HCT116 (cell line): ENCODE measurements at regions not wholly inside any gene's neighbourhood (a gene's known extent, or its start where the extent isn't known, plus 50 kb on each side); places are given as distances from the start of the nearest gene placed in this dataset.

Source experiments
- ATAC-seq: fragments of 200-7000 bp; cut with Tn5 transposase; 2 replicates; pipeline ENCODE4 v1.9.1; 2020; ENCODE audit warnings: mild to moderate bottlenecking, moderate library complexity
- BruUV-seq: library from RNA; stranded (reverse); fragments of 400-500 nt; replicated peaks from 2 replicates; lab custom pipeline; 2021; lab: Mats Ljungman, UMichigan
- CTCF ChIA-PET: fragments of 300-600 bp; sonication (Branson Sonifier 250); formaldehyde crosslinking; loops from one replicate; lab custom pipeline; 2021; ENCODE audit warnings: antibody characterized with exemption; lab: Charles Lee
- POLR2A ChIA-PET: fragments of 300-600, 350-600 bp; sonication (Branson Sonifier 250); formaldehyde crosslinking; loops from one replicate; lab custom pipeline; 2021; ENCODE audit warnings: antibody characterized with exemption; lab: Charles Lee
- RAD21 ChIA-PET, 2 experiments: fragments of 300-600 bp; sonication (Branson Sonifier 250); formaldehyde crosslinking; loops; one replicate each; lab custom pipeline; 2023; ENCODE audit warnings: low total read pairs in 2 of 2; ENCODE audit not compliant: uncharacterized antibody in 2 of 2, unreplicated experiment in 2 of 2, low non-redundant PET in 1 of 2; lab: Charles Lee
- DNase-seq: peaks from one replicate; pipeline ENCODE4 v3.0.0-alpha.2; 2010; ENCODE audit warnings: low read depth, low spot score
- H2AFZ ChIP-seq: fragments of 200-600 bp; shearing (Covaris generic), sonication (generic); 2 replicates; pipeline ENCODE4 v1.6.1; 2017; ENCODE audit warnings: low read depth, mixed run types, mixed read lengths, antibody characterized with exemption, low read length; ENCODE audit not compliant: poor library complexity, severe bottlenecking
- H3K27ac ChIP-seq: 2 replicates; pipeline ENCODE4 v1.5.1; 2012; ENCODE audit warnings: low read depth, low read length
- H3K27me3 ChIP-seq: fragments of 200-600 bp; sonication (generic); 2 replicates; pipeline ENCODE4 v1.6.1; 2016; ENCODE audit warnings: mixed run types, low read length, mixed read lengths; ENCODE audit not compliant: insufficient read depth
- H3K36me3 ChIP-seq, 2 experiments: fragments of 200-500 bp in 1 of 2; fragments of 200-600 bp in 1 of 2; sonication (Bioruptor generic) in 1 of 2; sonication (generic) in 1 of 2; 2 replicates each; pipeline versions ENCODE4 v1.5.1 to v1.6.1; 2014 to 2016; ENCODE audit warnings: low read length in 2 of 2, inconsistent platforms in 1 of 2, mixed read lengths in 1 of 2, mixed run types in 1 of 2; ENCODE audit not compliant: insufficient read depth in 2 of 2, control insufficient read depth in 1 of 2
- H3K4me1 ChIP-seq, 2 experiments: fragments of 200-600 bp in 1 of 2; sonication (generic) in 1 of 2; 2 replicates each; pipeline versions ENCODE4 v1.5.1 to v1.6.1; 2012 to 2017; ENCODE audit warnings: low read length in 2 of 2, inconsistent platforms in 1 of 2, mild to moderate bottlenecking in 1 of 2, mixed read lengths in 1 of 2, mixed run types in 1 of 2, moderate library complexity in 1 of 2; ENCODE audit not compliant: insufficient read depth in 2 of 2, control insufficient read depth in 1 of 2
- H3K4me2 ChIP-seq: fragments of 200-600 bp; sonication (generic); 2 replicates; pipeline ENCODE4 v1.6.1; 2017; ENCODE audit warnings: mixed run types, low read length, mixed read lengths
- H3K4me3 ChIP-seq, 2 experiments: fragments of 200-600 bp in 1 of 2; sonication (generic) in 1 of 2; replicated peaks in 1 of 2; 2 replicates each; pipeline ENCODE4 v1.5.1; 2011 to 2016; ENCODE audit warnings: low read length in 2 of 2, control low read depth in 1 of 2, low read depth in 1 of 2, mild to moderate bottlenecking in 1 of 2, mixed read lengths in 1 of 2, mixed run types in 1 of 2
- H3K79me2 ChIP-seq: fragments of 200-600 bp; sonication (generic); 2 replicates; pipeline ENCODE4 v1.6.1; 2017; ENCODE audit warnings: mild to moderate bottlenecking, mixed run types, low read length, moderate library complexity, mixed read lengths; ENCODE audit not compliant: insufficient read depth
- H3K9ac ChIP-seq: fragments of 200-600 bp; sonication (generic); 2 replicates; pipeline ENCODE4 v1.6.1; 2016; ENCODE audit warnings: low read length, mixed read lengths
- H3K9me2 ChIP-seq: fragments of 200-600 bp; sonication (generic), shearing (Covaris generic); 2 replicates; pipeline ENCODE4 v1.6.1; 2017; ENCODE audit warnings: mixed run types, mild to moderate bottlenecking, moderate library complexity; ENCODE audit not compliant: insufficient read depth
- H3K9me3 ChIP-seq, 2 experiments: fragments of 200-500 bp in 1 of 2; fragments of 200-600 bp in 1 of 2; sonication (Bioruptor generic) in 1 of 2; sonication (generic) in 1 of 2; 2 replicates each; pipeline ENCODE4 v1.6.1; 2014 to 2017; ENCODE audit warnings: low read length in 2 of 2, mixed read lengths in 2 of 2, inconsistent platforms in 1 of 2, low read depth in 1 of 2, mild to moderate bottlenecking in 1 of 2, mixed run types in 1 of 2, moderate library complexity in 1 of 2; ENCODE audit not compliant: control insufficient read depth in 1 of 2, insufficient read depth in 1 of 2
- H4K20me1 ChIP-seq: fragments of 200-600 bp; sonication (generic), shearing (Covaris generic); 2 replicates; pipeline ENCODE4 v1.6.1; 2017; ENCODE audit warnings: mixed run types, mild to moderate bottlenecking, moderate library complexity; ENCODE audit not compliant: insufficient read depth
- CBX3 ChIP-seq: IDR thresholded peaks from 2 replicates; pipeline ENCODE4 v1.6.1; 2012; ENCODE audit warnings: low read depth
- ELF1 ChIP-seq: IDR thresholded peaks from 2 replicates; pipeline ENCODE4 v1.6.1; 2012; ENCODE audit warnings: low read depth, borderline replicate concordance
- SIN3A ChIP-seq: IDR thresholded peaks from 2 replicates; pipeline ENCODE4 v1.6.1; 2012; ENCODE audit warnings: low read depth
- SP1 ChIP-seq: IDR thresholded peaks from 2 replicates; pipeline ENCODE4 v1.6.1; 2012; ENCODE audit warnings: low read depth
- ZFX ChIP-seq: fragments of 450-650 bp; IDR thresholded peaks from 2 replicates; pipeline ENCODE4 v1.6.1; 2017
- ZNF274 ChIP-seq: fragments of 200-500 bp; sonication (Bioruptor generic); IDR thresholded peaks from 2 replicates; pipeline ENCODE4 v1.6.1; 2014; ENCODE audit warnings: mild to moderate bottlenecking, low read depth, low read length, inconsistent platforms
- intact Hi-C: fragments of 100-400 bp; cut with micrococcal nuclease; formaldehyde crosslinking; loops from 2 replicates; pipeline ENCODE4 v1.10.0; 2022
- TF ChIP-seq, protein P1 (sequence below): IDR thresholded peaks from 2 replicates; pipeline ENCODE4 v1.6.1; 2011; ENCODE audit warnings: mild to moderate bottlenecking, low read length, moderate library complexity; ENCODE audit not compliant: insufficient replicate concordance; ENCODE audit errors: extremely low read depth
- TF ChIP-seq, protein P2 (sequence below): IDR thresholded peaks from 2 replicates; pipeline ENCODE4 v1.6.1; 2012
- TF ChIP-seq, protein P3 (sequence below): IDR thresholded peaks from 2 replicates; pipeline ENCODE4 v1.6.1; 2012

DNA sequence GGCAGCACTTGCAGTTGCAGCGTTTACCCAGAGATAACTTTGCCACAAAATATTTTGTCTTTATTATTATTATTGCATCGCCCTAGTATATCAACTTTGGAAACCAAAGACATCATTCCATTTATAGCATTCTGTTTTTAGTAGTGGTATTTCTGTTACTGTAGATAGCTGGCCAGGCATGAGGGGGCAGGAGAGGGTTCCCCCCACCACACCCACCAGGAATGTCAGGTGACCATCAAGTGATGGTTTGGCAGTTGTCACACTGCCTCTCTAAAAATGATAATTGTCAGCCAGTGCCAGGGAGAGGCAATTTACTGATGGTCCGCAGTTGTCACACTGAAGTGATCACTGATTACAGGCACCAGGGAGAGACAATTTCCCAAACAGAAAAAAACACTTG is 135.6 kb downstream of the TSEN15 start (continued):
- no peak for TF ChIP-seq SIN3A
- TF ChIP-seq, protein P1, sequence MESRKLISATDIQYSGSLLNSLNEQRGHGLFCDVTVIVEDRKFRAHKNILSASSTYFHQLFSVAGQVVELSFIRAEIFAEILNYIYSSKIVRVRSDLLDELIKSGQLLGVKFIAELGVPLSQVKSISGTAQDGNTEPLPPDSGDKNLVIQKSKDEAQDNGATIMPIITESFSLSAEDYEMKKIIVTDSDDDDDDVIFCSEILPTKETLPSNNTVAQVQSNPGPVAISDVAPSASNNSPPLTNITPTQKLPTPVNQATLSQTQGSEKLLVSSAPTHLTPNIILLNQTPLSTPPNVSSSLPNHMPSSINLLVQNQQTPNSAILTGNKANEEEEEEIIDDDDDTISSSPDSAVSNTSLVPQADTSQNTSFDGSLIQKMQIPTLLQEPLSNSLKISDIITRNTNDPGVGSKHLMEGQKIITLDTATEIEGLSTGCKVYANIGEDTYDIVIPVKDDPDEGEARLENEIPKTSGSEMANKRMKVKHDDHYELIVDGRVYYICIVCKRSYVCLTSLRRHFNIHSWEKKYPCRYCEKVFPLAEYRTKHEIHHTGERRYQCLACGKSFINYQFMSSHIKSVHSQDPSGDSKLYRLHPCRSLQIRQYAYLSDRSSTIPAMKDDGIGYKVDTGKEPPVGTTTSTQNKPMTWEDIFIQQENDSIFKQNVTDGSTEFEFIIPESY: no peak
- no peak for TF ChIP-seq CBX3
- TF ChIP-seq, protein P2, sequence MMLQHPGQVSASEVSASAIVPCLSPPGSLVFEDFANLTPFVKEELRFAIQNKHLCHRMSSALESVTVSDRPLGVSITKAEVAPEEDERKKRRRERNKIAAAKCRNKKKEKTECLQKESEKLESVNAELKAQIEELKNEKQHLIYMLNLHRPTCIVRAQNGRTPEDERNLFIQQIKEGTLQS: no peak
- TF ChIP-seq ZFX: no peak
- no peak for TF ChIP-seq ZNF274
- no peak for TF ChIP-seq SP1
- TF ChIP-seq ELF1: no peak
- TF ChIP-seq, all 23 proteins: peak for 0

DNA sequence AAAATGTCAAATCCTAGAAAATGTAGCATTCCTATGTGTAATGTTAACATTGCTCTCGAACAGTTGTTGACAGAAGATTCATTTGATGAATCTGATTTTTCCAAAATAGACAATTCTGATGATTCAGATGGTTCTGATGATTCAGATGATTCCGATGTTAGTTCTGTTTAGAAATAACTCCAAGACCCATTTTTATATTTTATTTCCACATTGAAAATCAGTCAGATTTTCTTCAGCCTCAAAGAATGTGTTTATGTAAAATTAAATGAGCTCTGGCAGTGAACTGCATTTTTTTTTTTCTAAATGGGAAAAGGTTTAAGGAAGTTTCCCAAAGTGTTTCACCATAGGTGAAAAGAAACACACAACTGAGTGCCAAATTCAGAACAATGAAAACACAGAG is 136.5 kb downstream of the TSEN15 start:
- intact Hi-C loops: no loop called here
- no peaks in the 10 kb centered on the region for H3K9me2 ChIP-seq
- H3K4me3 ChIP-seq: no peak overlapping the region
- no peak overlapping the region for H2AFZ ChIP-seq
- no peak overlapping the region for H3K9ac ChIP-seq
- no TSS peak for BruUV-seq
- ChIA-PET RAD21 (no interaction called here), CTCF (no interaction called here), POLR2A (no interaction called here)
- H3K9me3 ChIP-seq: no peaks in the 10 kb centered on the region
- no peaks in the 10 kb centered on the region for H3K4me1 ChIP-seq
- DNase-seq (no peak), ATAC-seq (no peak)
- no peak overlapping the region for H3K4me2 ChIP-seq
- no peaks in the 10 kb centered on the region for H3K79me2 ChIP-seq
- H4K20me1 ChIP-seq: no peaks in the 10 kb centered on the region
- H3K27ac ChIP-seq: no peak overlapping the region
- no peaks in the 10 kb centered on the region for H3K27me3 ChIP-seq
- no peaks in the 10 kb centered on the region for H3K36me3 ChIP-seq
- TF ChIP-seq, protein P3, sequence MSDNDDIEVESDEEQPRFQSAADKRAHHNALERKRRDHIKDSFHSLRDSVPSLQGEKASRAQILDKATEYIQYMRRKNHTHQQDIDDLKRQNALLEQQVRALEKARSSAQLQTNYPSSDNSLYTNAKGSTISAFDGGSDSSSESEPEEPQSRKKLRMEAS: no peak
